GM12892 (cell line): ENCODE measurements at regions not wholly inside any gene's neighbourhood (a gene's known extent, or its start where the extent isn't known, plus 50 kb on each side); places are given as distances from the start of the nearest gene placed in this dataset.

Source experiments
- POLR2AphosphoS5 ChIP-seq: IDR thresholded peaks from 2 replicates; pipeline ENCODE4 v1.6.1; 2011; ENCODE audit warnings: low read depth, low read length, control low read depth
- TAF1 ChIP-seq: IDR thresholded peaks from 2 replicates; pipeline ENCODE4 v1.6.1; 2011; ENCODE audit warnings: low read depth, mild to moderate bottlenecking, control low read depth, low read length, borderline replicate concordance

DNA sequence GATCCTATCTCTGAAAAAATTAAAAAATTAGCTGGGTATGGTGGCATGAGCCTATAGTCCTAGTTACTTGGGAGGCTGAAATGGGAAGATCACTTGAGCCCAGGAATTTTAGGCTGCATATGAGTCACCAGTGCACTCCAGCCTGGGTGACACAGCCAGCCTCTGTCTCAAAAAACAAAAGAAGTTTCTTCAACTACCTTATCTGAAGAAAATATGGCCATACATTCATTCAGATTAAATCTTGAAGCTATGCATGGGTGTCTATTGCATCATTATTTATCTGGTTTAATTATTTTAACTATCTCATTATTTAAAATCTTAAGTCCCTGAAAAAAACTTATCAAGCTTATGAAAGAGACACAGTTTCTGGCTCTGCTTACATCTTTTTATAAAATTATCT is 204.1 kb downstream of the SIM1 start:
- TF ChIP-seq TAF1 (no peak), POLR2AphosphoS5 (no peak)
